ENCODE measurements at regions not wholly inside any gene's neighbourhood (a gene's known extent, or its start where the extent isn't known, plus 50 kb on each side); places are given as distances from the start of the nearest gene placed in this dataset.

- no peaks in the 10 kb centered on the region for H4K20me1 ChIP-seq (ENCODE audit: insufficient read depth, low read length, poor library complexity, severe bottlenecking)
- no peaks in the 10 kb centered on the region for H3K4me1 ChIP-seq (ENCODE audit: insufficient read depth, low read length, poor library complexity, severe bottlenecking)
- no peak overlapping the region for H3K9ac ChIP-seq (ENCODE audit: low read depth, low read length, poor library complexity, severe bottlenecking)
- no peaks in the 10 kb centered on the region for H3K9me3 ChIP-seq (ENCODE audit: insufficient read depth, low read depth, low read length)
- H3K27me3 ChIP-seq (ENCODE audit: insufficient read depth, low read length, poor library complexity, severe bottlenecking): no peaks in the 10 kb centered on the region
- no peaks in the 10 kb centered on the region for H3K9me2 ChIP-seq (replicated peaks; ENCODE audit: low read depth, low read length)
- no peaks in the 10 kb centered on the region for H3F3A ChIP-seq (ENCODE audit: low read depth)
- no peak overlapping the region for H3K4me2 ChIP-seq (ENCODE audit: low read depth, low read length, poor library complexity, severe bottlenecking)
- no peaks in the 10 kb centered on the region for H3K36me3 ChIP-seq (ENCODE audit: insufficient read depth, low read length)
- H2AFZ ChIP-seq (ENCODE audit: low read length): no peak overlapping the region
- no peaks in the 10 kb centered on the region for H3K79me2 ChIP-seq (ENCODE audit: insufficient read depth, low read length)
- TF ChIP-seq EZH2phosphoT487 (IDR thresholded peaks at IDR 0.05; ENCODE audit: borderline replicate concordance) (no peak), CTCF (conservative IDR thresholded peaks at IDR 0.05; ENCODE audit: low read length) (no peak)
- no peak overlapping the region for H3K4me3 ChIP-seq (ENCODE audit: low read length, poor library complexity, severe bottlenecking)
Measured at GRCh38 chr5:54385994-54386393, 69.5 kb upstream of the HSPB3 start.

- Histone ChIP-seq H3K4me3 (ENCODE audit: low read length, poor library complexity, severe bottlenecking) (no peak overlapping the region), H3K27me3 (ENCODE audit: insufficient read depth, low read length, poor library complexity, severe bottlenecking) (no peaks in the 10 kb centered on the region), H2AFZ (ENCODE audit: low read length) (no peak overlapping the region), H3K9ac (ENCODE audit: low read depth, low read length, poor library complexity, severe bottlenecking) (no peak overlapping the region), H4K20me1 (ENCODE audit: insufficient read depth, low read length, poor library complexity, severe bottlenecking) (no peaks in the 10 kb centered on the region), H3K4me2 (ENCODE audit: low read depth, low read length, poor library complexity, severe bottlenecking) (no peak overlapping the region), H3K36me3 (ENCODE audit: insufficient read depth, low read length) (no peaks in the 10 kb centered on the region), H3K4me1 (ENCODE audit: insufficient read depth, low read length, poor library complexity, severe bottlenecking) (no peaks in the 10 kb centered on the region), H3F3A (ENCODE audit: low read depth) (no peaks in the 10 kb centered on the region), H3K79me2 (ENCODE audit: insufficient read depth, low read length) (no peaks in the 10 kb centered on the region), H3K9me3 (ENCODE audit: insufficient read depth, low read depth, low read length) (no peaks in the 10 kb centered on the region), H3K9me2 (replicated peaks; ENCODE audit: low read depth, low read length) (no peaks in the 10 kb centered on the region)
- no peak for TF ChIP-seq CTCF (conservative IDR thresholded peaks at IDR 0.05; ENCODE audit: low read length)
- TF ChIP-seq EZH2phosphoT487 (IDR thresholded peaks at IDR 0.05; ENCODE audit: borderline replicate concordance): no peak
Measured at GRCh38 chr5:54384356-54384933, 71.1 kb upstream of the HSPB3 start.

GRCh38 chr5:54383941-54384340, 71.6 kb upstream of the HSPB3 start:
- H3K9me2 ChIP-seq (replicated peaks; ENCODE audit: low read depth, low read length): no peaks in the 10 kb centered on the region
- no peaks in the 10 kb centered on the region for H4K20me1 ChIP-seq (ENCODE audit: insufficient read depth, low read length, poor library complexity, severe bottlenecking)
- H3K4me3 ChIP-seq (ENCODE audit: low read length, poor library complexity, severe bottlenecking): no peak overlapping the region
- H3K4me2 ChIP-seq (ENCODE audit: low read depth, low read length, poor library complexity, severe bottlenecking): no peak overlapping the region
- no peaks in the 10 kb centered on the region for H3K9me3 ChIP-seq (ENCODE audit: insufficient read depth, low read depth, low read length)
- H3K9ac ChIP-seq (ENCODE audit: low read depth, low read length, poor library complexity, severe bottlenecking): no peak overlapping the region
- H3K79me2 ChIP-seq (ENCODE audit: insufficient read depth, low read length): no peaks in the 10 kb centered on the region
- H3K4me1 ChIP-seq (ENCODE audit: insufficient read depth, low read length, poor library complexity, severe bottlenecking): no peaks in the 10 kb centered on the region
- H3K27me3 ChIP-seq (ENCODE audit: insufficient read depth, low read length, poor library complexity, severe bottlenecking): no peaks in the 10 kb centered on the region
- no peaks in the 10 kb centered on the region for H3K36me3 ChIP-seq (ENCODE audit: insufficient read depth, low read length)
- TF ChIP-seq CTCF (conservative IDR thresholded peaks at IDR 0.05; ENCODE audit: low read length) (no peak), EZH2phosphoT487 (IDR thresholded peaks at IDR 0.05; ENCODE audit: borderline replicate concordance) (no peak)
- H3F3A ChIP-seq (ENCODE audit: low read depth): no peaks in the 10 kb centered on the region
- no peak overlapping the region for H2AFZ ChIP-seq (ENCODE audit: low read length)
